Loucy (cell line): ENCODE measurements at regions not wholly inside any gene's neighbourhood (a gene's known extent, or its start where the extent isn't known, plus 50 kb on each side); places are given as distances from the start of the nearest gene placed in this dataset.

Experiments
- H2AFZ ChIP-seq: fragments of 200-600 bp; sonication (generic); 2 replicates; pipeline ENCODE4 v1.6.0; 2016; ENCODE audit warnings: antibody characterized with exemption, mild to moderate bottlenecking, low read length, moderate library complexity
- H3F3A ChIP-seq: fragments of 200-600 bp; 2 replicates; pipeline ENCODE4 v1.6.0; 2016; ENCODE audit warnings: antibody characterized with exemption, low read depth, mild to moderate bottlenecking
- H3K27me3 ChIP-seq: fragments of 200-600 bp; sonication (generic); 2 replicates; pipeline ENCODE4 v1.6.1; 2014; ENCODE audit warnings: low read length, mild to moderate bottlenecking; ENCODE audit not compliant: insufficient read depth, poor library complexity, severe bottlenecking
- H3K36me3 ChIP-seq: fragments of 200-600 bp; sonication (generic); 2 replicates; pipeline ENCODE4 v1.6.1; 2016; ENCODE audit warnings: low read length; ENCODE audit not compliant: insufficient read depth
- H3K4me1 ChIP-seq: fragments of 200-600 bp; sonication (generic); 2 replicates; pipeline ENCODE4 v1.5.1; 2014; ENCODE audit warnings: low read length, mild to moderate bottlenecking; ENCODE audit not compliant: insufficient read depth, poor library complexity, severe bottlenecking
- H3K4me2 ChIP-seq: fragments of 200-600 bp; sonication (generic); 2 replicates; pipeline ENCODE4 v1.6.0; 2014; ENCODE audit warnings: antibody characterized with exemption, low read length, low read depth, mild to moderate bottlenecking; ENCODE audit not compliant: poor library complexity, severe bottlenecking
- H3K4me3 ChIP-seq: fragments of 200-600 bp; sonication (generic); 2 replicates; pipeline ENCODE4 v1.5.1; 2014; ENCODE audit warnings: low read length, mild to moderate bottlenecking, mixed read lengths; ENCODE audit not compliant: poor library complexity, severe bottlenecking
- H3K79me2 ChIP-seq: fragments of 200-600 bp; sonication (generic); 2 replicates; pipeline ENCODE4 v1.6.1; 2014; ENCODE audit warnings: low read length; ENCODE audit not compliant: insufficient read depth
- H3K9ac ChIP-seq: fragments of 200-600 bp; sonication (generic); 2 replicates; pipeline ENCODE4 v1.6.0; 2014; ENCODE audit warnings: mild to moderate bottlenecking, low read depth, low read length, moderate library complexity; ENCODE audit not compliant: poor library complexity, severe bottlenecking
- H3K9me2 ChIP-seq: fragments of 200-600 bp; sonication (generic); replicated peaks from 2 replicates; pipeline ENCODE4 v1.6.1; 2016; ENCODE audit warnings: low read depth, low read length, mixed read lengths
- H3K9me3 ChIP-seq: fragments of 200-600 bp; sonication (generic); 2 replicates; pipeline ENCODE4 v1.6.1; 2014; ENCODE audit warnings: mild to moderate bottlenecking, antibody characterized with exemption, low read length, low read depth; ENCODE audit not compliant: insufficient read depth
- H4K20me1 ChIP-seq: fragments of 200-600 bp; sonication (generic); 2 replicates; pipeline ENCODE4 v1.6.0; 2014; ENCODE audit warnings: antibody characterized with exemption, low read length, mild to moderate bottlenecking; ENCODE audit not compliant: insufficient read depth, poor library complexity, severe bottlenecking
- EZH2phosphoT487 ChIP-seq: fragments of 200-600 bp; IDR thresholded peaks from 2 replicates; pipeline ENCODE4 v1.6.1; 2018; ENCODE audit warnings: antibody characterized with exemption, mild to moderate bottlenecking, moderate library complexity, borderline replicate concordance
- TF ChIP-seq, protein P1 (sequence below): fragments of 200-600 bp; sonication (generic); conservative IDR thresholded peaks from 2 replicates; pipeline ENCODE4 v1.5.1; 2014; ENCODE audit warnings: mild to moderate bottlenecking, antibody characterized with exemption, low read length

DNA sequence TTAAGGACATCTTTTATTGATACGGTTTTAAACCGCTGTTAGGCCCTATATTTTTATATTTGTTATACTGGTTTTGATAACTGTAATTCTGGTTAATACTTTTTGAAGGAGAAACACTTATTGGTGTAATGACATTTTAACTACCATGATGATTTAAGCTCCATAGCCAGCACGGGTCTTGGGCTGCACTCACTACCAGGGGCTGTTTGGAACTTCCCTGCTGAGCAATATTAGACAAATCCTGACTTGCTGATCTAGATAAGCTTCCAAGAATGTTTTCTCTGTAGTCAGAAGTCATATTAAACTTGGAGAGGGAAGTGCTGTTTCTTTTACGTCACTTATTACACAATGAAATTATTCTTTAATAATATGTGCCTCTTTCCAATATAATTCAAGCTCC, 540.0 kb upstream of the GRAMD2B start:
- Histone ChIP-seq H3K9ac (no peak overlapping the region), H4K20me1 (no peaks in the 10 kb centered on the region), H3K4me1 (no peaks in the 10 kb centered on the region), H2AFZ (no peak overlapping the region), H3K79me2 (no peaks in the 10 kb centered on the region), H3K4me3 (no peak overlapping the region), H3K4me2 (no peak overlapping the region), H3K9me2 (no peaks in the 10 kb centered on the region), H3K9me3 (no peaks in the 10 kb centered on the region), H3K27me3 (no peaks in the 10 kb centered on the region), H3F3A (no peaks in the 10 kb centered on the region), H3K36me3 (no peaks in the 10 kb centered on the region)
- TF ChIP-seq, protein P1, sequence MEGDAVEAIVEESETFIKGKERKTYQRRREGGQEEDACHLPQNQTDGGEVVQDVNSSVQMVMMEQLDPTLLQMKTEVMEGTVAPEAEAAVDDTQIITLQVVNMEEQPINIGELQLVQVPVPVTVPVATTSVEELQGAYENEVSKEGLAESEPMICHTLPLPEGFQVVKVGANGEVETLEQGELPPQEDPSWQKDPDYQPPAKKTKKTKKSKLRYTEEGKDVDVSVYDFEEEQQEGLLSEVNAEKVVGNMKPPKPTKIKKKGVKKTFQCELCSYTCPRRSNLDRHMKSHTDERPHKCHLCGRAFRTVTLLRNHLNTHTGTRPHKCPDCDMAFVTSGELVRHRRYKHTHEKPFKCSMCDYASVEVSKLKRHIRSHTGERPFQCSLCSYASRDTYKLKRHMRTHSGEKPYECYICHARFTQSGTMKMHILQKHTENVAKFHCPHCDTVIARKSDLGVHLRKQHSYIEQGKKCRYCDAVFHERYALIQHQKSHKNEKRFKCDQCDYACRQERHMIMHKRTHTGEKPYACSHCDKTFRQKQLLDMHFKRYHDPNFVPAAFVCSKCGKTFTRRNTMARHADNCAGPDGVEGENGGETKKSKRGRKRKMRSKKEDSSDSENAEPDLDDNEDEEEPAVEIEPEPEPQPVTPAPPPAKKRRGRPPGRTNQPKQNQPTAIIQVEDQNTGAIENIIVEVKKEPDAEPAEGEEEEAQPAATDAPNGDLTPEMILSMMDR: no peak
- TF ChIP-seq EZH2phosphoT487: no peak

DNA sequence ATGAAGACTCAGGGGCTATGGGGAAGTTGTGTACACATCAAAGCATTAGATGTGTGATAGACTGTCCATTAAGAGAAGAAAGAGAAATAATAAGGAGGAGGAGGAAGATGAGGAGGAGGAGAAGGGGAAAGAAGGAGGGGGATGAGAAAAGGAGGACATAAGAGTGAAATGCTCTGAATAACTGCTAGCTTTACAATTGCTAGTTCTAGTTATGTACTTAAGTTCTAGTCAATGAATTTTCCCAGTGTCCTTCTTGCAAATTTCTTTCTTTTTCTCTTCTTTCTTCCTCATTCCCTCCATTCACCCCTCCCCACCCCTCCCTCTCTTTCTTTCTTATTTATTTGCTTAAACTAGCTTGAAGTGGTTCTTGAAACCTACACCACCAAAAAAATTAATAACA, 534.9 kb upstream of the GRAMD2B start:
- no peak overlapping the region for H3K9ac ChIP-seq
- no peaks in the 10 kb centered on the region for H3F3A ChIP-seq
- H3K36me3 ChIP-seq: no peaks in the 10 kb centered on the region
- H3K4me2 ChIP-seq: no peak overlapping the region
- no peaks in the 10 kb centered on the region for H3K9me3 ChIP-seq
- H3K79me2 ChIP-seq: no peaks in the 10 kb centered on the region
- H2AFZ ChIP-seq: no peak overlapping the region
- TF ChIP-seq, protein P1: no peak
- TF ChIP-seq EZH2phosphoT487: no peak
- no peaks in the 10 kb centered on the region for H3K9me2 ChIP-seq
- H3K4me3 ChIP-seq: no peak overlapping the region
- no peaks in the 10 kb centered on the region for H3K27me3 ChIP-seq
- no peaks in the 10 kb centered on the region for H3K4me1 ChIP-seq
- no peaks in the 10 kb centered on the region for H4K20me1 ChIP-seq

DNA sequence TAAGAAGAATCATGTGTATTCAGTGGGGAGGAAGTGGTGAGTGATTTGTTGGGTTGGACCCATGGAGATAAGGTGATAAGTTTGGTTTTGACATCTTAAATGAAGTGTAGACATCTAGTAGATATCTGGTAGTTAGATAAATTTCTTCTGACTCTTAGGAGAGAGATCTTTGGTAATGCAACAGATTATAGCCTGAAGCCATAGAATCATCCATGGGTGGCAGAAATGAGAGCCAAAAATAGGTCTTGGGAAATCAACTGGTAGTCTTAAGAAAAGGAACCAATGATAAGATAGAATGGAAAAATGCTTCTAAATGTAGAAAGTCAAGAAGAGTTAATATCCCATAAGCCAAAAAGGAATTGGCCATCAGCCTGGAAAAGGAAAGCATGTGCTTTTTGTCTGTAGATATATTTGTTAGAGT, 532.7 kb upstream of the GRAMD2B start:
- Histone ChIP-seq H3K79me2 (no peaks in the 10 kb centered on the region), H3K4me1 (no peaks in the 10 kb centered on the region), H2AFZ (no peak overlapping the region), H3K9me2 (no peaks in the 10 kb centered on the region), H3K4me3 (no peak overlapping the region), H3K9me3 (no peaks in the 10 kb centered on the region), H3K36me3 (no peaks in the 10 kb centered on the region), H4K20me1 (no peaks in the 10 kb centered on the region), H3F3A (no peaks in the 10 kb centered on the region), H3K9ac (no peak overlapping the region), H3K27me3 (no peaks in the 10 kb centered on the region), H3K4me2 (no peak overlapping the region)
- TF ChIP-seq EZH2phosphoT487: no peak
- TF ChIP-seq, protein P1: no peak
